HG02759 (cell line): ENCODE measurements at regions not wholly inside any gene's neighbourhood (a gene's known extent, or its start where the extent isn't known, plus 50 kb on each side); places are given as distances from the start of the nearest gene placed in this dataset.

Source experiments
- ATAC-seq: cut with Tn5 transposase; IDR thresholded peaks from one replicate; pipeline ENCODE4 v1.9.1; 2021; ENCODE audit warnings: mild to moderate bottlenecking, moderate library complexity; ENCODE audit not compliant: unreplicated experiment

- no peak for ATAC-seq
Measured at GRCh38 chr21:25384782-25385181, 222.5 kb downstream of the MRPL39 start.

- ATAC-seq, result no peak
Measured at GRCh38 chr21:25383545-25383944, 223.7 kb downstream of the MRPL39 start.

GRCh38 chr21:25381936-25382452 is 225.3 kb downstream of the MRPL39 start:
- ATAC-seq, result no peak

GRCh38 chr21:25375675-25376074 is 231.6 kb downstream of the MRPL39 start:
- no peak for ATAC-seq

- ATAC-seq, result no peak
Measured at GRCh38 chr21:25373126-25374082, 233.9 kb downstream of the MRPL39 start.

- ATAC-seq, result no peak
Measured at GRCh38 chr21:25371841-25372425, 235.3 kb downstream of the MRPL39 start.

GRCh38 chr21:25370311-25370744 is 237.0 kb downstream of the MRPL39 start:
- no peak for ATAC-seq

- ATAC-seq, result no peak
Measured at GRCh38 chr21:25369524-25370300, 237.6 kb downstream of the MRPL39 start.

GRCh38 chr21:25368531-25368930 is 238.8 kb downstream of the MRPL39 start:
- no peak for ATAC-seq

- no peak for ATAC-seq
Measured at GRCh38 chr21:25366116-25366515, 241.2 kb downstream of the MRPL39 start.

- no peak for ATAC-seq
Measured at GRCh38 chr21:25362375-25363267, 244.7 kb downstream of the MRPL39 start.

- ATAC-seq, result no peak
Measured at GRCh38 chr21:25361765-25362164, 245.5 kb downstream of the MRPL39 start.

- no peak for ATAC-seq
Measured at GRCh38 chr21:25361097-25361496, 246.2 kb downstream of the MRPL39 start.

GRCh38 chr21:25360593-25360992 is 246.7 kb downstream of the MRPL39 start:
- ATAC-seq, result peak; percentile 44

GRCh38 chr21:25359724-25360123 is 247.6 kb downstream of the MRPL39 start:
- ATAC-seq, result no peak

GRCh38 chr21:25350056-25350455 is 257.2 kb downstream of the MRPL39 start:
- ATAC-seq, result no peak

GRCh38 chr21:25343774-25344545 is 263.3 kb downstream of the MRPL39 start:
- ATAC-seq, result no peak

GRCh38 chr21:25342816-25343215 is 264.5 kb downstream of the MRPL39 start:
- no peak for ATAC-seq

GRCh38 chr21:25341981-25342380 is 265.3 kb downstream of the MRPL39 start:
- no peak for ATAC-seq
